OCI-LY7 (cell line): ENCODE measurements at regions not wholly inside any gene's neighbourhood (a gene's known extent, or its start where the extent isn't known, plus 50 kb on each side); places are given as distances from the start of the nearest gene placed in this dataset.

Source experiments
- CTCF ChIP-seq: fragments of 200-600 bp; sonication (generic); conservative IDR thresholded peaks from 2 replicates; pipeline ENCODE4 v1.5.1; 2014; ENCODE audit warnings: mild to moderate bottlenecking, antibody characterized with exemption, low read length, moderate library complexity, mixed read lengths
- EZH2phosphoT487 ChIP-seq: fragments of 200-600 bp; sonication (generic); IDR thresholded peaks from 2 replicates; pipeline ENCODE4 v1.6.1; 2018; ENCODE audit warnings: low read depth, borderline replicate concordance, mild to moderate bottlenecking, mixed run types, antibody characterized with exemption, low read length, moderate library complexity, mixed read lengths

- no peak for TF ChIP-seq EZH2phosphoT487
- TF ChIP-seq CTCF, result no peak
These were observed 420.0 kb downstream of the GABRB3 start for GRCh38 chr15:26352909-26353308.
